ENCODE measurements at regions not wholly inside any gene's neighbourhood (a gene's known extent, or its start where the extent isn't known, plus 50 kb on each side); places are given as distances from the start of the nearest gene placed in this dataset.

- DNase-seq (ENCODE audit: low read depth in 2 of 2), result no peak
Measured at GRCh38 chr13:86933676-86934075, 737.5 kb upstream of the SLITRK5 start.

- no peak for DNase-seq (ENCODE audit: low read depth in 2 of 2)
Measured at GRCh38 chr13:86937316-86937715, 733.9 kb upstream of the SLITRK5 start.

- DNase-seq (ENCODE audit: low read depth in 2 of 2), result no peak
Measured at GRCh38 chr13:86945584-86945983, 725.6 kb upstream of the SLITRK5 start.

- DNase-seq (ENCODE audit: low read depth in 2 of 2), result no peak
Measured at GRCh38 chr13:86946734-86947133, 724.4 kb upstream of the SLITRK5 start.

GRCh38 chr13:86954341-86954740 lies 716.8 kb upstream of the SLITRK5 start:
- no peak for DNase-seq (ENCODE audit: low read depth in 2 of 2)

GRCh38 chr13:86960876-86961275 lies 710.3 kb upstream of the SLITRK5 start:
- no peak for DNase-seq (ENCODE audit: low read depth in 2 of 2)

- no peak for DNase-seq (ENCODE audit: low read depth in 2 of 2)
Measured at GRCh38 chr13:86974251-86974994, 696.7 kb upstream of the SLITRK5 start.

GRCh38 chr13:86974995-86975328 lies 696.2 kb upstream of the SLITRK5 start:
- no peak for DNase-seq (ENCODE audit: low read depth in 2 of 2)

- no peak for DNase-seq (ENCODE audit: low read depth in 2 of 2)
Measured at GRCh38 chr13:86976521-86977324, 694.4 kb upstream of the SLITRK5 start.

- DNase-seq (ENCODE audit: low read depth in 2 of 2), result no peak
Measured at GRCh38 chr13:86986448-86986847, 684.7 kb upstream of the SLITRK5 start.

GRCh38 chr13:86992251-86992650 lies 678.9 kb upstream of the SLITRK5 start:
- DNase-seq (ENCODE audit: low read depth in 2 of 2), result no peak

GRCh38 chr13:87003265-87003664 lies 667.9 kb upstream of the SLITRK5 start:
- DNase-seq (ENCODE audit: low read depth in 2 of 2), result no peak

- DNase-seq (ENCODE audit: low read depth in 2 of 2), result no peak
Measured at GRCh38 chr13:87005511-87005910, 665.7 kb upstream of the SLITRK5 start.

GRCh38 chr13:87035526-87035925 lies 635.6 kb upstream of the SLITRK5 start:
- no peak for DNase-seq (ENCODE audit: low read depth in 2 of 2)

GRCh38 chr13:87042946-87043345 lies 628.2 kb upstream of the SLITRK5 start:
- no peak for DNase-seq (ENCODE audit: low read depth in 2 of 2)

- no peak for DNase-seq (ENCODE audit: low read depth in 2 of 2)
Measured at GRCh38 chr13:87052731-87053130, 618.4 kb upstream of the SLITRK5 start.

- DNase-seq (ENCODE audit: low read depth in 2 of 2), result no peak
Measured at GRCh38 chr13:87057807-87058520, 613.2 kb upstream of the SLITRK5 start.

- DNase-seq (ENCODE audit: low read depth in 2 of 2), result no peak
Measured at GRCh38 chr13:87058786-87059329, 612.3 kb upstream of the SLITRK5 start.

- no peak for DNase-seq (ENCODE audit: low read depth in 2 of 2)
Measured at GRCh38 chr13:87078947-87079795, 592.0 kb upstream of the SLITRK5 start.

- DNase-seq (ENCODE audit: low read depth in 2 of 2), result no peak
Measured at GRCh38 chr13:87080100-87080779, 590.9 kb upstream of the SLITRK5 start.

GRCh38 chr13:87084192-87084591 lies 587.0 kb upstream of the SLITRK5 start:
- DNase-seq (ENCODE audit: low read depth in 2 of 2), result no peak
